Lower leg skin (tissue), 4 donors: ENCODE measurements at regions not wholly inside any gene's neighbourhood (a gene's known extent, or its start where the extent isn't known, plus 50 kb on each side); places are given as distances from the start of the nearest gene placed in this dataset.

Experiments used
- DNase-seq, 2 donors: peaks; one replicate each; pipeline ENCODE4 v3.0.0-alpha.2; 2019; ENCODE audit warnings: low spot score in 2 of 2
- H3K4me3 ChIP-seq: fragments of 200-600 bp; sonication (generic); 2 replicates; pipeline ENCODE4 v1.5.1; 2017; ENCODE audit warnings: mild to moderate bottlenecking, low read depth; ENCODE audit not compliant: poor library complexity, severe bottlenecking
- POLR2A ChIP-seq, 2 donors: fragments of 450-650 bp; IDR thresholded peaks; one replicate each; pipeline ENCODE4 v1.6.1; 2016 to 2017; ENCODE audit warnings: antibody characterized with exemption in 2 of 2, mild to moderate bottlenecking in 1 of 2, moderate library complexity in 1 of 2
- WGBS, 2 donors: methylation state at CpG; one replicate each; pipeline ENCODE4 v1.1.5; 2018; 5-methylcytosine and 5-hydroxymethylcytosine counted together
- intact Hi-C: fragments of 100-400 bp; cut with DNase I; formaldehyde crosslinking; loops from one replicate; pipeline ENCODE4 v1.15.0; 2023; ENCODE audit warnings: low total_unique reads
- TF ChIP-seq, protein P1 (sequence below), 3 donors: fragments of 450-650 bp; IDR thresholded peaks; one replicate each; pipeline ENCODE4 v1.5.1; 2016; ENCODE audit warnings: antibody characterized with exemption in 3 of 3, mild to moderate bottlenecking in 3 of 3, moderate library complexity in 2 of 3

DNA sequence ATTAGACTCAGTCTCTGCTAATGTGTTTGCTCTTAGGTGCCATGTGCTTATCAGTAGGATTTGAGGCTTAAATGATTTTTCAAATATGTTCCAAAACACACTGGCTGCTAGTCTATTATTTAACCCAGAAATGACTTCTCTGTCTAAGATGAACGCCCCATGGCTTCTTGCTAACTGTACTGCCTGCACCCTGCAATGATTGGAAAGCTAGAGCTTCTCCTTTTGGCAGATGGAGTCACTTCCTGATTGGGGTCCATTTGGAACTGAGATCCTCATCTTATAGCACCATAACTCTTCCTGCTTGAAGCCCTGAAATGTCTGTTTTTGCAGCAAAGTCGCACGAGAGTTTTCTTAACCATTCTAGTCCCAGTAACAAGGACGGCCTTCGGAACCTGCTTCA is 186.5 kb upstream of the ADO start:
- 87 to 93% methylated on average over 5 of the region's 5 CpGs for WGBS, 2 donors
- DNase-seq, result peak in 1 of 2 donors; percentile 53
- no peak overlapping the region for H3K4me3 ChIP-seq
- TF ChIP-seq, protein P1, sequence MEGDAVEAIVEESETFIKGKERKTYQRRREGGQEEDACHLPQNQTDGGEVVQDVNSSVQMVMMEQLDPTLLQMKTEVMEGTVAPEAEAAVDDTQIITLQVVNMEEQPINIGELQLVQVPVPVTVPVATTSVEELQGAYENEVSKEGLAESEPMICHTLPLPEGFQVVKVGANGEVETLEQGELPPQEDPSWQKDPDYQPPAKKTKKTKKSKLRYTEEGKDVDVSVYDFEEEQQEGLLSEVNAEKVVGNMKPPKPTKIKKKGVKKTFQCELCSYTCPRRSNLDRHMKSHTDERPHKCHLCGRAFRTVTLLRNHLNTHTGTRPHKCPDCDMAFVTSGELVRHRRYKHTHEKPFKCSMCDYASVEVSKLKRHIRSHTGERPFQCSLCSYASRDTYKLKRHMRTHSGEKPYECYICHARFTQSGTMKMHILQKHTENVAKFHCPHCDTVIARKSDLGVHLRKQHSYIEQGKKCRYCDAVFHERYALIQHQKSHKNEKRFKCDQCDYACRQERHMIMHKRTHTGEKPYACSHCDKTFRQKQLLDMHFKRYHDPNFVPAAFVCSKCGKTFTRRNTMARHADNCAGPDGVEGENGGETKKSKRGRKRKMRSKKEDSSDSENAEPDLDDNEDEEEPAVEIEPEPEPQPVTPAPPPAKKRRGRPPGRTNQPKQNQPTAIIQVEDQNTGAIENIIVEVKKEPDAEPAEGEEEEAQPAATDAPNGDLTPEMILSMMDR (IDR thresholded peaks at IDR 0.05), result no peak
- no peak for TF ChIP-seq POLR2A (IDR thresholded peaks at IDR 0.05)
- intact Hi-C loops, result no loop called here

DNA sequence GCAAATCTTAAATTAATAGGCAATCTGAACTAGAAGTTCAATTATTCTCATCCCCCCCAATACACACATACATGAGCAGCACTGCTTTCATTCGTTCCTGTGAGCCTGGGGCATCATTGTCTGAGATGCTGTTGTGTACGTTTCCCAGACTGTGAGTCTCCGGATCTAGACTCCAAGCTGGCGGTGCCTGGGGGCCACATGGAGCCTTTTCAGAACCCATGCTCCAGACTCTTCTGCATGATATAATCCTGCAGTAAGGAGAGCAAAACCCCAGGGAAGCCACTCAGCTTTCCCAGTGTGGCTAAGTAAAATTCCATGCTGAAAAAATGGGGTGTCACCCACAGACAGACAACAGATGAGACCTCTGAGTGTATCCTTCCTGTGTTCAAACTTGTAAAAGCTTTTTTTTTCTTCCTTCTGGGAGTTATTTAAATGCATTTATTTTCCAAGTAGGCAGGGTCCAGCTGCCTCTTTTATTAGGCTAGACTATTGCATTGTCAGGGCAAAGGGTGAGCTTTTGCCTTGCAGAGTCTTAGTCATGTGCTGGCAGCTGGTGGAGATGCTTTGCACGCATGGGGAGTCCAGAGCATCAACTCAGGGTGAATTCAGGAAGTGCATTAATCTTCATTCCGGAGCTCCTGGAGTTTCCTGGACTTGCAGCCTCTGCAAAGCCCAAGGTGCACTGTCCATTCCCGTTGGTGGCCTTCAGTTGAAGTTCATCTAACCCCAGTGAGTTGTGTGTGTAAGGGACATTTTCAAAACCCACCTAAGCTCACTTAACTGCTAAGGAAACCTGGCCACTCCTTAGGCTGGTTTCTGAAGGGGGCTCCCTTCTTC is 185.7 kb upstream of the ADO start:
- no peak for TF ChIP-seq POLR2A (IDR thresholded peaks at IDR 0.05)
- TF ChIP-seq, protein P1 (IDR thresholded peaks at IDR 0.05), result no peak
- no peak overlapping the region for H3K4me3 ChIP-seq
- intact Hi-C loops, result no loop called here
- WGBS, 2 donors, result 49 to 58% methylated on average over 7 of the region's 7 CpGs
- DNase-seq, result peak in 1 of 2 donors; percentile 83

DNA sequence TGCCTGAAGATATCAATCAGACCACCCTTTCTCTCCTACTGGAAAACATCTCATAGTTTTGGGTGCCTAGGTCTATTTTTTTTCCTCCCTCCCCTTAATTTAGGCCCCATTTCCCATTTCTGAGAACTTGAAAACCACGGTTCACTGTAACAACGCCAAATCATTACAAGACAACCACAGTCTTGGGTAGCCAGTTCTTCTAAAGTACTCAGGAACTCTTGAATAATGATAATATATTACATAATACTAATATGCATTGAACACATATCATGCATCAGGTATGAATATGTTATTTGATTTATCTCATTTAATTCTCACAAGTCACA is 185.1 kb upstream of the ADO start:
- 46 to 65% methylated on average over 2 of the region's 2 CpGs for WGBS, 2 donors
- intact Hi-C loops, result no loop called here
- H3K4me3 ChIP-seq, result no peak overlapping the region
- no peak for DNase-seq
- TF ChIP-seq POLR2A (IDR thresholded peaks at IDR 0.05), result no peak

DNA sequence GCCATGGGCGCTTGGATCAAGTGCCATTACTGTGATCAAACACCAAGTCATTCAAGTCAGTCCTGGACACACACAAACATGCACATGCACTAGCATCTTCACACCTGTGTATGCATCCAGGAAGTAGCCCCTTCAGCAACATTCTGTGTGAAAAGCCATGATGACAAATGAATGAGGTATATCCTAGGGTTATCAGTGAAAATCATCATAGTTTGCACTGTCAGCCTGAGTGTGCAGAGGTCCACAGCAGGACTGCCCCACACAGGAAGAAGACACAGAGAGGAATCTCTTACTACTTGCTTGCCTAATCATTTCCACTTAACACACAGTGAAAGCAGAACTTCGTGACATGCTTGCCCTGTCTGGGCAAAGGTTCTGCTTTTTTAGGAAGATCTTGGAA is 184.0 kb upstream of the ADO start:
- no peak overlapping the region for H3K4me3 ChIP-seq
- intact Hi-C loops, result no loop called here
- 73 to 82% methylated on average over 2 of the region's 2 CpGs for WGBS, 2 donors
- peak in 1 of 2 donors; percentile 56 for DNase-seq
- TF ChIP-seq, protein P1 (IDR thresholded peaks at IDR 0.05), result no peak
- TF ChIP-seq POLR2A (IDR thresholded peaks at IDR 0.05), result no peak

DNA sequence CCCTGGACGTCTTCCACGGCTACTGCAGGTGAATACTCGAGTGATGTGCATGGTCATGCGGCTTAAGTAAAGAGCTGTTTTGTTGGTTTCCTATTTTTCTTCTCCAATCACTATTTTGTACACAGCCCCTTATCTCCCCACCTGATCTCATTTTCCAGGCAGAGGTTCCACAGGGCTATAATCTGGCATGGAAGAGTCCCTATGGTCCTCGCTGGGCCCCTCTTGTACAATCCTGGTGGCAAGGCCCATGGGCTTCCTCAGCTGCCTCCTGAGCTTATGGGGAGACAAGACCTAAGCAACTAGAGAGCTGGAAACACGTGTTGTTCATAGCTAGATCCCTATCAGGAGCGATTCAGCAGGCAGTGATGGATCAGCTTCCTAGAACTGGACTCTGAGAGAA is 181.3 kb upstream of the ADO start:
- no peak for DNase-seq
- WGBS, 2 donors, result 80 to 88% methylated on average over 7 of the region's 7 CpGs
- TF ChIP-seq, protein P1 (IDR thresholded peaks at IDR 0.05), result no peak
- no peak for TF ChIP-seq POLR2A (IDR thresholded peaks at IDR 0.05)
- no peak overlapping the region for H3K4me3 ChIP-seq
- intact Hi-C loops, result no loop called here

DNA sequence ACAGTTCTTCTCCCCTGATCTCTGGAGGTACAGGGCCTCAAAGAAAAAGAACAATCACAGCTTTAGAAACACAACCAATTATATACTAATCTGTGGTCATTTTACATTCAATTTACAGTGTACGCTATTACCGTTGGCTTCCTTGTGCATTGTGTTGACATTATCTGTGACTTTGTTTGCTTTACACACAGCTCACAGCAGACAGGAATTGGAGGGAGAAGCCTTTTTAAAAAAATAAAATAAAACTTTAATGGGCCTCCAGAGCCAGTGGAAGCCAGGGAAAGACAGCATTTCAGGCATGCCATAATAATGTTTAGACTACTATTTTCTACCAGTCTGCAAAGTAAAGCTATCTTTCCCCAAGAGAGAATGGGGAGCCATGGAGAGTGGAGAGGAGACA is 179.0 kb upstream of the ADO start:
- H3K4me3 ChIP-seq, result no peak overlapping the region
- DNase-seq, result no peak
- 79 to 93% methylated on average over 2 of the region's 2 CpGs for WGBS, 2 donors
- TF ChIP-seq POLR2A (IDR thresholded peaks at IDR 0.05), result no peak
- TF ChIP-seq, protein P1 (IDR thresholded peaks at IDR 0.05), result no peak
- intact Hi-C loops, result no loop called here
